ENCODE measurements at regions not wholly inside any gene's neighbourhood (a gene's known extent, or its start where the extent isn't known, plus 50 kb on each side); places are given as distances from the start of the nearest gene placed in this dataset.

DNA sequence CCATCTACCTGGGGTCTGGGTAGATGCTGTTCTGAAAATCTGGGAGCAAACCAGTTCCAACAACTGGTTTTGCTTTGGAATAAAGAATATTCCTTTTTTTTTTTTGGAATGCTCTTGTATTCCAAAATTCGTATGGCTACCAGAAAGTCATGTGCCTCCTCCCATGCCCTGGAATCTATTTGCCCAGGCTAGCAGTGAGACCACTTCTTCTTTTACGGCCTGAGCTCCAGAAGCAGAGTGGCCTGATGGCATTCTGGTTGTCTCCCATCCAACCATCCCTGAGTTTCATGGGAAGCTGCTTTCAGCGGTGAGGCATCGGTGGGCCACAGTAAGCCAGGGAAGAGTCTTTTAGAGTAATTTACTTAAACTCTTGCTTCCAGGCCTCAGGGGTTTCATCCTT lies 113.4 kb upstream of the RAB4A start:
- DNase-seq: no peak
- H3K4me3 ChIP-seq: no peak overlapping the region
- peaks cover 0 to 24% (median 0%) of the 10 kb centered on the region in 4 donors for H3K4me1 ChIP-seq
- no peaks in the 10 kb centered on the region for H3K9me3 ChIP-seq
- H3K27ac ChIP-seq: peak overlapping the region in 2 of 4 donors; percentile 8 to 33
- TF ChIP-seq EP300 (IDR thresholded peaks at IDR 0.05) (no peak), POLR2AphosphoS5 (IDR thresholded peaks at IDR 0.05) (no peak), POLR2A (IDR thresholded peaks at IDR 0.05) (no peak)
- TF ChIP-seq, protein P1, sequence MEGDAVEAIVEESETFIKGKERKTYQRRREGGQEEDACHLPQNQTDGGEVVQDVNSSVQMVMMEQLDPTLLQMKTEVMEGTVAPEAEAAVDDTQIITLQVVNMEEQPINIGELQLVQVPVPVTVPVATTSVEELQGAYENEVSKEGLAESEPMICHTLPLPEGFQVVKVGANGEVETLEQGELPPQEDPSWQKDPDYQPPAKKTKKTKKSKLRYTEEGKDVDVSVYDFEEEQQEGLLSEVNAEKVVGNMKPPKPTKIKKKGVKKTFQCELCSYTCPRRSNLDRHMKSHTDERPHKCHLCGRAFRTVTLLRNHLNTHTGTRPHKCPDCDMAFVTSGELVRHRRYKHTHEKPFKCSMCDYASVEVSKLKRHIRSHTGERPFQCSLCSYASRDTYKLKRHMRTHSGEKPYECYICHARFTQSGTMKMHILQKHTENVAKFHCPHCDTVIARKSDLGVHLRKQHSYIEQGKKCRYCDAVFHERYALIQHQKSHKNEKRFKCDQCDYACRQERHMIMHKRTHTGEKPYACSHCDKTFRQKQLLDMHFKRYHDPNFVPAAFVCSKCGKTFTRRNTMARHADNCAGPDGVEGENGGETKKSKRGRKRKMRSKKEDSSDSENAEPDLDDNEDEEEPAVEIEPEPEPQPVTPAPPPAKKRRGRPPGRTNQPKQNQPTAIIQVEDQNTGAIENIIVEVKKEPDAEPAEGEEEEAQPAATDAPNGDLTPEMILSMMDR (IDR thresholded peaks at IDR 0.05): no peak
- 83 to 93% methylated on average over 4 of the region's 4 CpGs for WGBS, 2 donors
- no peaks in the 10 kb centered on the region for H3K36me3 ChIP-seq
- H3K27me3 ChIP-seq: no peaks in the 10 kb centered on the region
- intact Hi-C loops (cut with DNase I): loop anchor here (1.0 to 5.0 kb wide), 3 partner anchors 70 to 495 kb away; partner anchors contain the start of gene RHOU

DNA sequence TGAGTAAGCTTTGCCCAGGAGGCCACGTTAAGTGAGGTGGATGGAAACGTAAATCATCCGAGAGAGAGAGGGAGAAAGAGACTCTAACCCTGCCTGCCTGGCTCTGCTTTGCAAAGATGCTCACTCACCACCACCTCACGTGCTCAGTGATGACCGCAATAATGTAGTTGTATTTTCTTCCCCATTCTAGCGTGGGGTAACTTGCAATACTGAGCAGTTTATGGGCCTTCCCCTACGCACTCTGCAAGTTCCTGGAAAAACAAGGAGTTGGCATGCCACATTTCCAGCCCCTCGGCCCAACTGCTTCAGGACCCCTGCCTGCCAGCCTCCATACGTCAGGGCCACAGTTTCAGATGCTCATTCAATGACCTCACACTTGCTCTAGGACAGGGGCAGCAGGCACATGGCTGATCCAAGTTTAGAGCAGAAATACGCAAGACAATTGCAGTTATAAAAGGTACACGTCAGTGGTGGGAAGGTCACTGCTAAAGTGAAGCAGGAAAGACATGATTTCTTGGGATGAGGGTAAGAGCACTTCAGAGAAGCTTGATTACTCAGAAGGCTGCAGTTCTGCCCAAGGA lies 112.5 kb upstream of the RAB4A start:
- Histone ChIP-seq H3K4me3 (no peak overlapping the region), H3K9me3 (no peaks in the 10 kb centered on the region), H3K4me1 (peaks cover 0 to 24% (median 0%) of the 10 kb centered on the region in 4 donors), H3K27me3 (no peaks in the 10 kb centered on the region), H3K36me3 (no peaks in the 10 kb centered on the region), H3K27ac (peak overlapping the region in 3 of 4 donors; percentile 8 to 31 (median 11))
- peak in 1 of 4 donors; percentile 16 for TF ChIP-seq EP300 (IDR thresholded peaks at IDR 0.05)
- TF ChIP-seq, protein P1 (IDR thresholded peaks at IDR 0.05): no peak
- intact Hi-C loops (cut with DNase I): loop anchor here (5.0 kb wide), 2 partner anchors 69 to 496 kb away; no protein-coding TSS in a partner anchor
- DNase-seq: no peak
- WGBS, 2 donors: 52 to 62% methylated on average over 11 of the region's 11 CpGs

DNA sequence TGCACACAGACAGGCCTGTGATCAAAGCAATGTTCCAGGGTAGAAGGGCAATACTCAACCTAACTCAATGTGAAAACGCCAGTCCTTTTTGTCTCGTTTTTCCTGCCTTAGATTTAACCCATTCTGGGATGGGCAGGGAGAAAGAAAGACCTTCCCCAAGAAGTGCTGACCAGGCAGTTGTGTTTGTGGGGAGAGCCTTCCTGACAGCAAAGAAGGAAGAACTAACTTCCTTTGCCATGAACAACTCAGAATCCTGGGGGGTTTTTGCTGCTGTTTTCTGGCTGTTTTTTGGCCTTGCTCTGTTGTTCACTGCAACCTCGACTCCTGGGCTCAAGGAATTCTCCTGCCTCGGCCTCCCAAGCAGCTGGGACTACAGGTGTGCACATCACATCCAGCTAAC lies 112.0 kb upstream of the RAB4A start:
- DNase-seq: no peak
- intact Hi-C loops (cut with DNase I): loop anchor here (5.0 kb wide), 2 partner anchors 68 to 497 kb away; no protein-coding TSS in a partner anchor
- Histone ChIP-seq H3K4me1 (peaks cover 0 to 24% (median 0%) of the 10 kb centered on the region in 4 donors), H3K27me3 (no peaks in the 10 kb centered on the region), H3K4me3 (no peak overlapping the region), H3K27ac (peak overlapping the region in 2 of 4 donors; percentile 11 to 31), H3K9me3 (no peaks in the 10 kb centered on the region), H3K36me3 (no peaks in the 10 kb centered on the region)
- 44 to 56% methylated on average over 4 of the region's 4 CpGs for WGBS, 2 donors
- TF ChIP-seq POLR2A (IDR thresholded peaks at IDR 0.05) (no peak), POLR2AphosphoS5 (IDR thresholded peaks at IDR 0.05) (no peak), EP300 (IDR thresholded peaks at IDR 0.05) (no peak)
- TF ChIP-seq, protein P1 (IDR thresholded peaks at IDR 0.05): no peak

DNA sequence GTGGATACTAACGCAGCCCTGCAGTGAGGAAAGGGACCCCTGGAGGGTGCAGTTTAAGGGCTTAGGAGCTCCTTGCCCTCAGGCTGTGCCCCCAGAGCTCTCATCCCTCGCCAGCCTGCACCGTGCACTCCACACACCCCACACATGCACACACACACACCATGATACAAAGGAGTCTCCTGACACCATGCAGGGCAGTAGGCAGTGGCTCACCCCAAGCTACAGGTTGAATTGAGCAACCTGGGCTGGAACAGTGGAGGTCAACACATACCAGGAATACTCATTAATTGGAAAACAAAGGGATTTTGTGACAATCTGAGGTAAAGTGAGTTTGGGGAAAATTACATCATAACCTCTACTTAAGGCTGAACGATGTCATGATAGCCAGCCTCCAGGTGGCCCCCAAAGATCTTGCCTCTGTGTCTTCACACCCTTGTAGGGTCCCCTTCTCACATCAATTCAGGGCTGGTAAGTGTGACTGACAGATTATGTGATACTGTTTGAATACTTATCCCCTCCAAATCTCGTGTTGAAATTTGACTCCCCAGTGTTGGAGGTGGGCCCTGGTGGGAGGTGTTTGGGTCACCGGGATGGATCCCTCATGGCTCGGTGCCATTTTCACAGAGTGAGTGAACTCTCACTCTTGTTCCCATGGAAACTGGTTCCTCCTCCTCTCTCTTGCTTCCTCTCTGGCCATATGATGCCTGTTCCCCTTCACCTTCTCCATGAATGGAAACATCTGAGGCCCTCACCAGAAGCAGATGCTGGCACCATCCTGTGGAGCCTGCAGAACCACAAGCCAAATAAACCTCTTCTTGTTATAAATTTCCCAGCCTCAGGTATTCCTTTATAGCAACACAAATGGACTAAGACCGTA lies 111.0 kb upstream of the RAB4A start:
- Histone ChIP-seq H3K9me3 (no peaks in the 10 kb centered on the region), H3K27ac (no peak overlapping the region), H3K27me3 (no peaks in the 10 kb centered on the region), H3K4me1 (peaks cover 0 to 30% (median 3%) of the 10 kb centered on the region in 4 donors), H3K4me3 (no peak overlapping the region), H3K36me3 (no peaks in the 10 kb centered on the region)
- 85 to 90% methylated on average over 8 of the region's 8 CpGs for WGBS, 2 donors
- intact Hi-C loops (cut with DNase I): loop anchor here (5.0 kb wide), 2 partner anchors 67 to 498 kb away; no protein-coding TSS in a partner anchor
- DNase-seq: no peak
- no peak for TF ChIP-seq POLR2AphosphoS5 (IDR thresholded peaks at IDR 0.05)

DNA sequence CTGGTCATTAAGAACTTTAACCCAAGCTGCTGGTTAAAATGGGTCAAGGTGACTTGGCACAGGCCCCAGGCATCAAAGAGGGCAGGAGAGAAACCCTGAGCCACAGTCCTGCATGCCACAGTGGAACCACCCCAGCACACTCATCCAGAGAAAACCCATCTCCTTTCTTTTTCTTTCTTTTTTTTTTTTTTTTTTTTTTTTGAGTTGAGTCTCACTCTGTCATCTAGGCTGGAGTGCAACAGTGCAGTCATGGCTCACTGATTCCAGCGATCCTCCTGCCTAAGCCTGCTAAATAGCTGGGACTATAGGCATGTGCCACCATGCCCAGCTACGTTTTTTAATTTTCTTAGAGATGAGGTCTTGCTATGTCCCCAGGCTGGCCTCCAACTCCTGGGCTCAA lies 109.2 kb upstream of the RAB4A start:
- no peak for TF ChIP-seq POLR2A (IDR thresholded peaks at IDR 0.05)
- no peak for TF ChIP-seq EP300 (IDR thresholded peaks at IDR 0.05)
- TF ChIP-seq, protein P1 (IDR thresholded peaks at IDR 0.05): no peak
- TF ChIP-seq POLR2AphosphoS5 (IDR thresholded peaks at IDR 0.05): no peak
- WGBS, 2 donors: 86 to 93% methylated on average over 2 of the region's 2 CpGs
- Histone ChIP-seq H3K4me1 (peaks cover 0 to 28% (median 5%) of the 10 kb centered on the region in 4 donors), H3K27me3 (no peaks in the 10 kb centered on the region), H3K27ac (no peak overlapping the region), H3K36me3 (no peaks in the 10 kb centered on the region), H3K4me3 (no peak overlapping the region), H3K9me3 (no peaks in the 10 kb centered on the region)
- intact Hi-C loops (cut with DNase I): no loop called here
- DNase-seq: no peak

All from sigmoid colon (tissue), 6 donors.